GM12875 (cell line): ENCODE measurements at regions not wholly inside any gene's neighbourhood (a gene's known extent, or its start where the extent isn't known, plus 50 kb on each side); places are given as distances from the start of the nearest gene placed in this dataset.

Experiments used
- H3K4me3 ChIP-seq: one replicate; pipeline ENCODE4 v1.5.1; 2011; ENCODE audit warnings: low read depth, low read length, control low read depth
- CTCF ChIP-seq: IDR thresholded peaks from 2 replicates; pipeline ENCODE4 v1.5.1; 2011; ENCODE audit warnings: low read depth, mild to moderate bottlenecking, control low read depth, inconsistent platforms, low read length, moderate library complexity, borderline replicate concordance; ENCODE audit not compliant: insufficient read depth

- no peak for TF ChIP-seq CTCF
- no peak overlapping the region for H3K4me3 ChIP-seq
Measured at GRCh38 chr5:54736003-54736797, 218.6 kb downstream of the SNX18 start.

GRCh38 chr5:54733101-54733500 lies 215.5 kb downstream of the SNX18 start:
- TF ChIP-seq CTCF: no peak

GRCh38 chr5:54732108-54732507 lies 214.5 kb downstream of the SNX18 start:
- no peak for TF ChIP-seq CTCF
- H3K4me3 ChIP-seq: no peak overlapping the region

More at GRCh38 chr5:54733101-54733500, 215.5 kb downstream of the SNX18 start:
- H3K4me3 ChIP-seq: no peak overlapping the region

- no peak for TF ChIP-seq CTCF
- no peak overlapping the region for H3K4me3 ChIP-seq
Measured at GRCh38 chr5:54728588-54728915, 211.0 kb downstream of the SNX18 start.

- no peak overlapping the region for H3K4me3 ChIP-seq
Measured at GRCh38 chr5:54727874-54728587, 210.5 kb downstream of the SNX18 start.

GRCh38 chr5:54725391-54726280 lies 208.1 kb downstream of the SNX18 start:
- no peak for TF ChIP-seq CTCF
- H3K4me3 ChIP-seq: no peak overlapping the region

More at GRCh38 chr5:54727874-54728587, 210.5 kb downstream of the SNX18 start:
- TF ChIP-seq CTCF: no peak
